GM12873 (cell line): ENCODE measurements at regions not wholly inside any gene's neighbourhood (a gene's known extent, or its start where the extent isn't known, plus 50 kb on each side); places are given as distances from the start of the nearest gene placed in this dataset.

Experiments
- TF ChIP-seq, protein P1 (sequence below): IDR thresholded peaks from 2 replicates; pipeline ENCODE4 v1.5.1; 2012; ENCODE audit warnings: low read depth, mild to moderate bottlenecking, moderate library complexity, low read length, control low read depth; ENCODE audit not compliant: insufficient read depth; ENCODE audit errors: missing control alignments

DNA sequence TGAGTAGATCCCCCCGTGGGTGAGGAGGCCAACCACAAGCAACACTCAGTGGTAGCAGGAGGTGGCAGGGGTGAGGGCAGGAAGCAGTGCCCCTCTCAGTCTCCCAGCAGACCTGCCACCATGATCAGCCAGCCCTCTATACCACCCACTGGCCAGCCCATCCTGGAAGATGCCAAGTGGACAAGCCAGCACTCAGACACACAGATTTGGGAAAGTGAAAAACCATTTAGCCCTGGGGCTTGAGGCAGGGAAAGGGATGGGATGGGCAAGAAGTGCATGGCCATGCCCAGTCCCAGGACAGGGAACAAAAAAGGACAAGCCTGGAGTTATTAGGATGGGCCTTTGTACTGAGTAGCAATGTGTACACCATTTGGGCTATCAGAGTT is 76.9 kb downstream of the HFE start:
- TF ChIP-seq, protein P1, sequence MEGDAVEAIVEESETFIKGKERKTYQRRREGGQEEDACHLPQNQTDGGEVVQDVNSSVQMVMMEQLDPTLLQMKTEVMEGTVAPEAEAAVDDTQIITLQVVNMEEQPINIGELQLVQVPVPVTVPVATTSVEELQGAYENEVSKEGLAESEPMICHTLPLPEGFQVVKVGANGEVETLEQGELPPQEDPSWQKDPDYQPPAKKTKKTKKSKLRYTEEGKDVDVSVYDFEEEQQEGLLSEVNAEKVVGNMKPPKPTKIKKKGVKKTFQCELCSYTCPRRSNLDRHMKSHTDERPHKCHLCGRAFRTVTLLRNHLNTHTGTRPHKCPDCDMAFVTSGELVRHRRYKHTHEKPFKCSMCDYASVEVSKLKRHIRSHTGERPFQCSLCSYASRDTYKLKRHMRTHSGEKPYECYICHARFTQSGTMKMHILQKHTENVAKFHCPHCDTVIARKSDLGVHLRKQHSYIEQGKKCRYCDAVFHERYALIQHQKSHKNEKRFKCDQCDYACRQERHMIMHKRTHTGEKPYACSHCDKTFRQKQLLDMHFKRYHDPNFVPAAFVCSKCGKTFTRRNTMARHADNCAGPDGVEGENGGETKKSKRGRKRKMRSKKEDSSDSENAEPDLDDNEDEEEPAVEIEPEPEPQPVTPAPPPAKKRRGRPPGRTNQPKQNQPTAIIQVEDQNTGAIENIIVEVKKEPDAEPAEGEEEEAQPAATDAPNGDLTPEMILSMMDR, result no peak

DNA sequence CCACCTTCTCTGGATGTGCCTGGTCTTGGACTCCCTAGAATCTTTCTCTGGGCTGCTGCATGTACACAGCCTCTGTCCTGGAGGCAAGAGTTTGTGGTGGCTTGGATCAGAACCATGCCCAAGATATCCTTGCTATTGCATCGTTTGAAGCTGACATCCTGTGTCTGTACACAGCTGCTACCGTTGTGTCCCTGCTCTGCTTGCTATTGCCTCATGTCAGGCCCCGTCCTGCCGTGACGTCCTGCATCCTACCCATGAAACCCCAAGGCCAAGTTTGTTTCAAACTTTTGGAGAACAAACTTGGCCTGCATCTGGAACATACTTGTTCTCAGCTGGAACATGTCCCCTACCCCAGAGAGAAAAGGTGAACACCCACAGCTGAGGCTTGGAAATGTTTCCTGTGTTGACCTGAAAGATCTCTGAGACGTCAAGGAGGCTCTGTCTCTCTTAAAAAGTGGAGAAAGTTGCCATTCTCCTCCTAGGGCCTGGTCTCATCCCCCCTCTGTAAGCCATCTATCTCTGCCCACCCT is 78.1 kb downstream of the HFE start:
- TF ChIP-seq, protein P1, result no peak

DNA sequence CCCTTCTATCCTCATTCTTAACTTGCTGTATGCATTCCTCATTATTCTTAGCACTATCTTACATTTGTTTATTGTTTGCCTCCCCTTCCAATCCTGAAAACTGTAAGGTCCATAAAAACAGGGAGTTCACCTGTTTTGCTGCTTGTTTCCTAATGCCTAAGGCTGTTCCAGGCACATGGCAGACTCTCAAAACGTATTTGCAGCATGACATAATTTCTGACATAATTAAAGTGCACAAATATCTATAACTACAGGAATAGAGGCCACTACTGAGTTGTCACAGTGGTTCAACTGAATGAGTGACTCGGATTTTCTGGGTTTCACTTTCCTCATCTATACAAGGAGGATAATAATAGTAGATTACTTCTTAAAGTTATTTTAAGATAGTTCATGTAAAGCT is 83.0 kb downstream of the HFE start:
- TF ChIP-seq, protein P1, result no peak

DNA sequence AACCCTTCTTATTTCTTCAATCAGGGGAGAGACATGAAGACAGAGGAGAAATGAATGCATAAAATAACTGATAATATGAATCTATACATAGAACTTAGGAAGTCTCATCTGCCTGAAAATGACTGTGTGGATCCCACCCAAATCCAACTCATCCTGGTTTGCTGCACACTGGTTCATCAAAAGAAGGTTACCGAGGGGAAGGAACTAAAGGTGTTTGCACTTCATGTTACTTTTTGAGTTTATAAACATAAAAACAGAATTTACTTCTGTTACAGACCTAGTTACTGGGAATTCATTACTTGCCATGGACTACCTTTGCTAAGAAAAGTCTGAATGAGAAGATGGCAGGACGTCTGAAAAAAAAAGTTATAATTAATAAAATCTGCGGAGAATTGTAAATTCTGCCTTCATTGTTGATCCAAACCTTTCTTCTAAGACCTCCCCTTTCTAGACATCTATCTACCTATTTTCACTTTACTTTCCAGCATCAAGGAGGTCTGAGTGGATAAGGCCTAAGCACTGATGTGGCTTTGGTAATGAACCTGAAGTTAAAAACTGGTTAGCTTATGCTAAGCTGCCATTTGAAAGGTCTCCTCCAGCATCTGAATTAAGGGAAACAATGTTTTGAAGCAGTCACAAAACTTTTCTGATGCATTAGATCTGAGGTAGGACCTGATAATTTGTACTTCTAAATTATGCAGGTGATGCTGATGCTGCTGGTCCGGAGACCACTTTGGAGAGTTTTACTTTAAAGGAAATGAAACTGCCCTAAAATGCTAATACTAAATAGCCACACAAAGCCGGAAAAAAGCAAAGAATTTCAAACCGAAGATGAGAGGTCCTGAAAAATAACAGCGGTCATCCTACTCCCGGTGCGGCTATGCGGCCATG is 84.0 kb downstream of the HFE start:
- TF ChIP-seq, protein P1, result no peak

DNA sequence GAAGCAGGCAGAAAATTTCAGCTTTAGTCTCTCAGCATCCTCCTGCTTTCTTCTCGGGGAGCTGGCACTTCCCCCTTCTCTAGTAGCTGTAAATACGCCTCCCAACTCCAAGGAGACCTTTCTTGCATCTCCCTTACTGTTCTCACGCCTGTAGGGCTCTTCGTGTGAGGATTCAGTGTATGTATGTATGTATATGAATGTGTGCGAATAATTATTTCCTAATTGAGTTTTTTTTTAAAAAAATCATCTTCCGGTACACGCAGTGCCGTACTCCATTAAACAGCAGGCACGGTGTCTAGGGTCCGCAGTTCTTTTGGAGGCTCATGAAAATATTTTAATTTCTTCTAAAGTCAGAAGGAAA is 85.4 kb downstream of the HFE start:
- TF ChIP-seq, protein P1, result no peak

DNA sequence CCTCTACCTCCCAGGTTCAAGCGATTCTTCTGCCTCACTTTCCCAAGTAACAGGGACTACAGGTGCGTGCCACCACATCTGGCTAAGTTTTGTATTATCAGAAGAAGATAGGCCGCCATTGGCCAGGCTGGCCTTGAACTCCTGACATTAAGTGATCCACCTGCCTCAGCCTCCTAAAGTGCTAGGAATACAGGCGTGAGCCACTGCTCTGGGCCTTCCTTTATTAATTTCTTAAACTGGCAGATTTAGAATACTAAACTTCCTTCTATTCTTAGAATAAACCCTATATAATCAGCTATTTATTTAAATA is 86.6 kb downstream of the HFE start:
- TF ChIP-seq, protein P1, result no peak

DNA sequence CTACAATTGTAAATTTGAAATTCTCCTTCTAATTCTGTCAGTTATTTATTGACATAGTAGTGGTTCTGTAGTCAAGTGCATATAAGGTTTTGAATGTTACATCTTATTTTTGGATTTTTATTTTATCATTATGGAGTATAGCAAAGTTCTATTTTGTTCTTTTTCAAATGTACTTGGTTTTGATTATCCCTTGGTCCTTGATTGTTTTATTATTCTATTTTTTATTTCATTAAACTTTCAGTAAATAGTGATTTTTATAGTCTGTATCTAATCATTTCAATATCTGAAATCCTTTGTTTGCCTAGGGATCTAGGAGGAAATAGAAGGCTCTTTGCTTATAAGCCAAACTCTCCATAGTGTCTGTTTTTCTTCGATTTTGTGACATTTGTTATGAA is 87.8 kb downstream of the HFE start:
- TF ChIP-seq, protein P1, result no peak
